HG03558 (cell line): ENCODE measurements at regions not wholly inside any gene's neighbourhood (a gene's known extent, or its start where the extent isn't known, plus 50 kb on each side); places are given as distances from the start of the nearest gene placed in this dataset.

ENCODE experiments used
- ATAC-seq: cut with Tn5 transposase; IDR thresholded peaks from one replicate; pipeline ENCODE4 v1.9.1; 2021; ENCODE audit warnings: moderate number of reproducible peaks; ENCODE audit not compliant: unreplicated experiment; ENCODE audit errors: extremely low read depth

DNA sequence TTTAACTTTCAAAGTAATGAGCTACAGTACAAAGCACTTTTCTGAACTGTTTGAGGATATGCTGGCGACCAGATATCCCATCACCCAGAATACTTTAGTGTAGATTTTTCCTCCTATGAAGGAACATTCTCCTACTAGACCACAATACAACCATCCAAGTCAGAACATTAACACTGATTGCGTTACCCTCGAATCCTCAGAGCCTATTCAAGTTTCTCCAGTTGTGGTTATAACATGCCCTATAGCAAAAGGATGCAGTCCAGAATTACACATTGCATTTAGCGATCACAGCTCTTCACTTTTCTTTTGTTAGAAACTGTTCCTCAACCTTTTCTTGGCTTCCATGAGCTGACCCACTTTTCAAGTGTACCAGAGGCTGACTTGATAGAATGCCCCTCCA, 87.4 kb upstream of the SOX4 start:
- ATAC-seq = no peak

DNA sequence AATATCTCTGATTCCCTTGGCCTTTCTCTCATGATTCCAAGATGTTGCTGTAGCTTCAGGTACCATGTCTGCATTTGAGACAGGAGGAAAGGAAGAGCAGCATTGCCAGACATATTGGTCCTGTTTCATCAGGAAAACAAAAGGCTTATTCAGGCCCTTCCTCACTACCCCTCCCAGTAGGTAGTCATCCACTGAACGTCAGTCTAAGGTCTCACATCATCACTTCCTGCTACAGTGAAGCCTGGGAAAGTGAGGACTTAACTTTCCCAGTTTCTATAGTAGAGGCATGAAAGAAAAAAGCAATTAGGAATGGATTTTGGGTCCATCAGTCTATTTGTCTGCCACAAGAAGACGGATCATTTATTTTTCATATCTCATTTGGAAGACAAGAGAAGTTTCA, 85.7 kb upstream of the SOX4 start:
- no peak for ATAC-seq

DNA sequence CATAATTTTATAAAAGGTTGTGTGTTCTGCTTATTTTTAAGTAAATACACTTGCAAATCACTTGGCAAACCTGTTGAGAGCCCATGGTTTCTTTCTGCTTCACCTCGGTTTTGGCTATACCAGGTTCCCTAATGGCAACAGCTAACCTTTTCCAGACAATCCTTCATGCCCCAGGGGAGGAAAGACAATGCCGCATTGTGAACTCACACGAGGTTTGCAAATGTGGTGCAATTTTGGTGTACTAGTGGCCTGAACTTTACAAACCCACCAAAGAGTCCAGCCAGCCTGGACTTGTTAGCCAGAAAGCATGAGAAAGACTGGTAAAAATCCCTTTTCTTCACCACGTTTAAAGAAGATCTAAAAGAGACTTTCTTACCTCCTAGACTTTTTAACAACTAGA, 84.8 kb upstream of the SOX4 start:
- ATAC-seq = no peak

GRCh38 chr6:21511891-21512550, 81.5 kb upstream of the SOX4 start:
- no peak for ATAC-seq

DNA sequence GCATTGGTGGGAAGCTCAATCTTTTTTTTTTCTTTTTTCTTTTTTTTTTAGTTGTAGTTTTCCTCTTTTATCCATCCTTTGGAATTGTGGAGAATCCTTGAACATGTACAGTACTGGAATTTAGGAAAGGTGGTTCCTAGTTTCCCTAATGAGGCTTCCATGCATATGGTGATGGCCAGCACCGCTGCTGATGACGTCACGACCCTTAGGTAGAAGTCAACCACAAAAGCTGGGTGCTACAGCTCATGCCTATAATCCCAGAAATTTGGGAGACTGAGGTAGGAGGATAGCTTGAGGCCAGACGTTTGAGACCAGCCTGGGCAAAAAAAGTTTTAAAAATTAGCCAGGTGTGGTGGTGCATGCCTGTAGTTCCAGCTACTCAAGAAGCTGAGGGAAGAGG, 79.3 kb upstream of the SOX4 start:
- no peak for ATAC-seq

GRCh38 chr6:21518317-21518716, 75.2 kb upstream of the SOX4 start:
- no peak for ATAC-seq

- ATAC-seq = no peak
Observed at GRCh38 chr6:21519642-21520041, 73.9 kb upstream of the SOX4 start.

DNA sequence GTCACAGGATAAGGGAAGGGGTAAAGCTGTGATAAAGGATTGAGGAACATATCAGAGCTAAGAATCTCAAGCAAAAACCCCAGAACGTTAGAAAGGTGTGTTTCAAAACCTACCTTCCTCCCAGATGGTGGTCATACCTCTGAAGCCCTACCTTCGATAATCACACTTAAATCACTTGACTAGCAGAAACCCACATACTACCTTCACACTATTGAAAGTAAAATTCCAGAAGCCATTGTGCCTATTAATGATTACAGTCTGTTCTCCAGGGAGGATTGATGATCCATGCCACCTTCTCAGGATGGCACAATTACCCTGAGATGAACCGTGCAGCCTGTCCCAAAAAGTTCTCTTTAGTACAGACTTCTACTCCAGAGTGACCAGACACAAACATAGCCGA, 72.3 kb upstream of the SOX4 start:
- ATAC-seq = no peak

DNA sequence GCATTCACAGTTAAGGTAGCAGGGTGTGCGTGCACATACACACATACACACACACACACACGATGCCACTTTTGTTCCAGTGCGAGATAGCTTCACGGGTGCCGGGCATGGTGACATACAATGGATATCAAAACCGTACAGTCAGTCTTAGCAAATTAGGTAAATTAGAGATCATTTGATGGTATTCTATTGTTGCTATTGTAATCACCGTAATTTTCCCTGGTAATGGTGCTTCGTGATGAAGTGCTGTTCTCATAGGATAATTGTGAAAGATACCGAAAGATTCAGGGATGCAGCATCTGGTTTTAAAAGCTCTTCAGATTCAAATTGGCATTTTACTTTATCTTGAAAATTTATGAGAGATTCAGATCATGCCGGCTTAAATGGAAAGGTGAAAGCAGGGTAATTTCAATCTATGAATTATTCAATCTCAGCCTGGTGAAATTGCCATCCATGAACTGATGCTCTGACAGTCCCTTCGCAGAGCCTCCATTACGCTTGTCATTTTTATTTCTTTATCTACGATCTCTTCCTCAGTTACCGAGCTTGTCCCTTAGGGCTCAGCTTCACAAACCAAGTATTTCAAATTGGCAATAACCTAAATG, 71.3 kb upstream of the SOX4 start:
- ATAC-seq = no peak

DNA sequence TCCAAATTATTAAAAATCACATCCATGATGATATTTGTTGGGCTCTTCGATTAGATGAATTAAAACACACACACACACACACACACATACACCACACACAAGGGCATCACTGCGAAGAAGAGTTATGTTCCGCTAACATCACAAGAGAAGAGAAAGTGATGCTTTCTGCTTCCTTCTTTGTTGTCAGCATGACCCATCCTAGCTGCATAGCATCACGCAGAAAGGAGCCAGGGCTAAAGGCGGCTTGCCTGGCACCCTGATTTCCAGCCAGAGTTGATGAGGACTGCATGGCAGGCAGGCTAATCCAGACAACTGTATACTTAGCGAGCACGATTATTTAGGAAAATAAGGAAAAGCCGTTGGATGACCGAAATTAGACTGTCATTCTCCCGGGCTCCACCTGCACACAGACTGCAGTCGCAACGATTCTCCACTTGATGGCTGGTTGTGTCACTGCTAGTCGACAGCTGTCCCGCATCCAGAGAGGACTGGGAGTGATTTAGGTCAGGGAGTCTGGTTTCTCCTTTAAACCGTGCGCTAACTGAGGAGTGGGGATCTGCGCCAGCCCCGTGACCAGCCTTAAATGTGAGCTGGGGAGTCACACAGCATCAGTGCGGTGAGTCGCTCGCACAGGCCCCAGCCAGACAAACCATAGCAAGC, 70.6 kb upstream of the SOX4 start:
- ATAC-seq = no peak

DNA sequence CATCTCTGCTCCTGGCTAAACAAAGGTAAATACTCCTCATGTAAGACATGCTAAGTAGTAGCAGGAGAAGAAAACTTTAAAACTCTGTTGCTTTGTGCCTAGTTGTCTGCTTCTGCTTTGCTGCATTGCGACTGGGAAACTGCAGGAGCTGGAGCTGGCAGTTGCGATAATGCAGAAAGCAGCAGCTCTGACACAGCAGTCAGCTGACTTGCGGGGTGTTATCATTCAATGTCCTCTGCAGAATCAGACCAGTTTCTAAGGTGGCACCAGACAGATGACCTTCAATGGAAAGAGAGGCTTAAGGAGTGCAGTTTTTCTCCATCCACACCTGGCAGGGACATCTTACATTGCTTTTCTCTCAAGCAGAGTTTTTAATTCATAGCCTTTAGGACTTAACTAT, 69.9 kb upstream of the SOX4 start:
- no peak for ATAC-seq

DNA sequence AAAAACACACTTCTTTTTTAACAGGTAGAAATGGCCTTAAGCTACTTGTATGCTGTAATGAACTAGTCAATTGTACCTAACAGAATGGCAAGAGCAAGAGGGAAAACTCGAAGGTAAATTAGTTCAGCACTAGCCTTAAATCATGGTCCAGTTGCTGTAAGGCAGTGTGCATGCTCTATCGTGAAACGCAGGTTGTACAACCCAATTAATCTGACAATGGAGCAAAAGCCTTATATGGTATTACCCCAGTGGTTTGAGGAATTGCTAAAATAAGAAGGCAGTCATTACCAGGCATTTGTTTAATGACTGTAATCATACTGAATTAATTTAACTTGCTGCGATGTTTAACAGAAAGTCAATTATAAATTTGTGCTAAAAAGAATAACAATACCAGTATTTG, 69.3 kb upstream of the SOX4 start:
- no peak for ATAC-seq

GRCh38 chr6:21526974-21527373, 66.6 kb upstream of the SOX4 start:
- no peak for ATAC-seq

- ATAC-seq = no peak
Observed at GRCh38 chr6:21527731-21528130, 65.8 kb upstream of the SOX4 start.

DNA sequence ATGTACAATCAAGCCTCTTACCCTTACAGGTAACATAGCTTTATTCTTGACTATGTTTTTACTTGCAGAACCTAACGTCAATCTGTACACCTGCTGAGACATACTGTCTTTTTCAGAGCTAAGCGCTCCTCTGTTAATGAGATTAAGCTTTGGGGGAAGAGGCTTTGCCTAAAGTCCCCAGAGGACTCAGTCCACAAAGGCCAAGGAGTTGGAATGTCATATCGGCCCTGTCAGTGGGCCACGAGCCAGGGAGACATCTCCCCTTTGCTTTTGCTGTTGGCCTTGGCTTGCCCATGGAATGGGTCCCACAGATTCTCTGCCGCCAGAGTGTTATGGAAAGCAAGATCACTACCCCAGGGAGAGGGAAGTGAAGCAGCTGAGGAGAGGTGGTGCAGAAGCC, 64.1 kb upstream of the SOX4 start:
- ATAC-seq = no peak

- ATAC-seq = no peak
Observed at GRCh38 chr6:21531393-21531792, 62.2 kb upstream of the SOX4 start.

DNA sequence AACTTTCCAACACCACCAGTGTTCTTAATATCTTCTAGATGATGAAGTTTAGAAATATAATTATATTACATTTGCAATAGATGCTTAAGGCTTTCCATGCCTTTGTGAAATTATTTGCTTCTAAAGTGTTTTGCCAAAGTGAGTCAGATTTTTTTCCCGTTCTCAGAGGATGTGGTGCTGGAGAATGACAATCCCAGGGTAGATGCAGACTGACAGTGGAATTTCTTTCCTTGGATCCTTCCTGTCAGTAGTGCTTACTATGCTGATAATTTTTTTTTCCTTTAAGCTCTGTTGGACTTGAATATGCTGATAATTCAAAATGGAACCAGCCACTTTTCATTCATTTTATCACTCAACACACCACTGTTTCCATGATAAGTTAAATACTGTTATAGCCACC, 59.9 kb upstream of the SOX4 start:
- ATAC-seq = no peak

- no peak for ATAC-seq
Observed at GRCh38 chr6:21536280-21536766, 57.2 kb upstream of the SOX4 start.

GRCh38 chr6:21537637-21538036, 55.9 kb upstream of the SOX4 start:
- ATAC-seq = no peak

DNA sequence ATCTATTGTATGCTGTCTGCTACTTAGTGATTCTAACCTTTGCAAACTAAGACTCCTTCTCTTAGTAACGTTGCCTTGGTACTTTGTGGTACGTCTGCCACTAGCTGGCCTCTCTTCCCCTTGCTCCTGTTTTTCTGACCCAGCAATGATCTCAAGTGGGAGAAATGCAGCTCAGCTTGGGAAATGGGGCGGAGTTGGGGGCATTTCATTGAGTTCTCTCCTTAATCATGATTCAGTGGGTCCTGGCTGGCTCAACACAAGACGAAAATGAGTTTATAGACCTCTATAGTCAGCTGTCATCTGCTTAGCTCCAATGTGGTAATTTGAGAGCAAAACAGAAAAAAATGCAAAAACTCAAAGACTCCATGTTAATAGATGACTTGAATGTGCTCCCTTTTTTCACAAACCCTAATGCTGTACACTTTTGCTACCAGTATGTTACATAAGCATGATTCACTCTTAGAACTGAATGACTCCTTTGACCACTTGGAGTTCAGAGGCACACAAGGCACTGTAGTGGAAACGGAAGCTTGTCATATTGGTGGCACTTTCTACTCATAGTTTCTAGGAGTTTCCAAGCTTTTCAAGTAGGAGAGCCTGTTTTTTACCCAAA, 55.3 kb upstream of the SOX4 start:
- ATAC-seq = no peak

DNA sequence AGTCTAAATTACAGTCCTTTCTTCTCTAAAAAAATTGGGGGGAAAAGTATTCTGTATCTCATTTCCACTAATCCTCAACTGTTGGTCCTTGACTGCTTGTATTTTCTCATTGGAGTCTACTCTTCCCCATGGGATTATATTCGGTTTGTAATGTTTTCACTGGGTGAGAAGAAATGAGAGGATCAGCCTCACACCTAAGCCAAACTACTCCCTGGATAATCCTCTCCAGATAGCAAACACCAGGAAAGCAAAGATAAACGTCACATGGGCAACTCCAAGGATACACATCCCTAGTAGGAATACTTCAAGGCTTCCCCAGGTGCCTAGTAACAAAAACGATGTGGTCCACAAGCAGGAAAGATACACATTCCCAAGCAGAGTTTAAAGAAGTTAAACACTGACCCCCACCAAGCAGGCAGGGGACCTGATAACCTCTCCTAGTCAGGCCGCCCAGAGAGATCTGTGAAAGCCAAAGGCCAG, 53.9 kb upstream of the SOX4 start:
- no peak for ATAC-seq
